OCI-LY7 (cell line): ENCODE measurements at regions not wholly inside any gene's neighbourhood (a gene's known extent, or its start where the extent isn't known, plus 50 kb on each side); places are given as distances from the start of the nearest gene placed in this dataset.

ENCODE experiments used
- EZH2phosphoT487 ChIP-seq: fragments of 200-600 bp; sonication (generic); IDR thresholded peaks from 2 replicates; pipeline ENCODE4 v1.6.1; 2018; ENCODE audit warnings: low read depth, borderline replicate concordance, mild to moderate bottlenecking, mixed run types, antibody characterized with exemption, low read length, moderate library complexity, mixed read lengths
- TF ChIP-seq, protein P1 (sequence below): fragments of 200-600 bp; sonication (generic); conservative IDR thresholded peaks from 2 replicates; pipeline ENCODE4 v1.5.1; 2014; ENCODE audit warnings: mild to moderate bottlenecking, antibody characterized with exemption, low read length, moderate library complexity, mixed read lengths

DNA sequence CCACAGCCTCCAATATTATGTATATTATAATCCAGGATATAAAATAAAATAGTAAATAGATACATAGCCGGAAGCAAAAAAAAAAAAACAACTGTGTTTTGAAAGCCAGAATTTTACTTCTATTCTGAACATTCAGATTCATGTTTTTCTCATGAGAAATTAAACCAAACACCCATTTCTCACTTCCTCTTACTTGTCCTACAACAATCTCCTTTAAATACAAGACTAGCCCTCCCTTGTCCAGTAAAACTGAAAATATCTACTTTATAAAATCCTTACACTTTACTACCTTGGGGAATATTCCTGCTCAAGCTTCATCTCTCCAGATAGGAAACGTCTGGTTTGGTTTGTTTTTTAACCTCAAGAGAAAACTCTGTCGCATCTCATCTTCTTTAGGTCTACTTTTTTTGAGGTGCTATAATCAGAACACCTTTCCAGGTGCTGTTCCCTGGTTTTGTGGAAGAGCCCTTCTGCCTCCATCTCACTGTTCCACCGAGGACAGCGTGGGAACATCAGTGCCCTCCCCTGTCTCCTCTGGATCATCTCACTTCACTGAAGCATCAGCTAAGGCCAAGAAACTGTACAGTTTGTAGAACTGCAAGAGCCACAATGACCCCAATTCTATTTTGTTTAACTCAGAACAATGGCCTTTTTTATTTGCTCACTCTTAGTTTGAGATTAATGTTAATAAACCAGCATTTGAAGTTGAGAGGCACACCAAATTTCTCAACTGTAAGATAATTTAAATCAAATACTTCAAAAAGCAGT is 82.0 kb upstream of the ARHGAP32 start:
- TF ChIP-seq, protein P1, sequence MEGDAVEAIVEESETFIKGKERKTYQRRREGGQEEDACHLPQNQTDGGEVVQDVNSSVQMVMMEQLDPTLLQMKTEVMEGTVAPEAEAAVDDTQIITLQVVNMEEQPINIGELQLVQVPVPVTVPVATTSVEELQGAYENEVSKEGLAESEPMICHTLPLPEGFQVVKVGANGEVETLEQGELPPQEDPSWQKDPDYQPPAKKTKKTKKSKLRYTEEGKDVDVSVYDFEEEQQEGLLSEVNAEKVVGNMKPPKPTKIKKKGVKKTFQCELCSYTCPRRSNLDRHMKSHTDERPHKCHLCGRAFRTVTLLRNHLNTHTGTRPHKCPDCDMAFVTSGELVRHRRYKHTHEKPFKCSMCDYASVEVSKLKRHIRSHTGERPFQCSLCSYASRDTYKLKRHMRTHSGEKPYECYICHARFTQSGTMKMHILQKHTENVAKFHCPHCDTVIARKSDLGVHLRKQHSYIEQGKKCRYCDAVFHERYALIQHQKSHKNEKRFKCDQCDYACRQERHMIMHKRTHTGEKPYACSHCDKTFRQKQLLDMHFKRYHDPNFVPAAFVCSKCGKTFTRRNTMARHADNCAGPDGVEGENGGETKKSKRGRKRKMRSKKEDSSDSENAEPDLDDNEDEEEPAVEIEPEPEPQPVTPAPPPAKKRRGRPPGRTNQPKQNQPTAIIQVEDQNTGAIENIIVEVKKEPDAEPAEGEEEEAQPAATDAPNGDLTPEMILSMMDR: no peak
- TF ChIP-seq EZH2phosphoT487: no peak
